Gastroesophageal sphincter (tissue), 3 donors: ENCODE measurements at regions not wholly inside any gene's neighbourhood (a gene's known extent, or its start where the extent isn't known, plus 50 kb on each side); places are given as distances from the start of the nearest gene placed in this dataset.

Experiments
- POLR2AphosphoS5 ChIP-seq: sonication (generic); formaldehyde crosslinking; IDR thresholded peaks from one replicate; pipeline ENCODE4 v1.6.1; 2017; ENCODE audit warnings: antibody characterized with exemption
- TF ChIP-seq, protein P1 (sequence below), 4 experiments: fragments of 200-600 bp in 2 of 4; fragments of 450-650 bp in 2 of 4; sonication (generic) in 1 of 4; IDR thresholded peaks; one replicate each; pipeline ENCODE4 v1.5.1; 2017 to 2019; ENCODE audit warnings: antibody characterized with exemption in 4 of 4, mild to moderate bottlenecking in 2 of 4, moderate library complexity in 2 of 4

DNA sequence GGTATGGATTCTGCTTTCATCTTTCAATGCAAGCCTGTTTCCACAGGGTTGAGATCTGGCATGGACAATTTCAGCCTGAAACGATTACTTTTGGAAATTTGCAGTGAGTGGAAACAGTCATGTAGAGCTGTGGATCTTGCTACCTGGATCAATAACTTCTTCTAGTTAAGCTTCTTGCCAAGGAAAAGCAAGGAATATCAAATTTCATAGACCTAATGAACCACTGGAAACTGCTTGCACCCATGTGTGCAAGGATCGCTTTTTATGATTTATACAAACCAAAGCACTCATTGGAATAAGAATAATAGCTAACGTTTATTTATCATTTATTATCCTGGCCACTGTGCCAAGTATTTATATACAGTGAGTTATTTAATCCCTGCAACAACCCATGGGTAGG, 392.8 kb downstream of the KCNRG start:
- TF ChIP-seq, protein P1, sequence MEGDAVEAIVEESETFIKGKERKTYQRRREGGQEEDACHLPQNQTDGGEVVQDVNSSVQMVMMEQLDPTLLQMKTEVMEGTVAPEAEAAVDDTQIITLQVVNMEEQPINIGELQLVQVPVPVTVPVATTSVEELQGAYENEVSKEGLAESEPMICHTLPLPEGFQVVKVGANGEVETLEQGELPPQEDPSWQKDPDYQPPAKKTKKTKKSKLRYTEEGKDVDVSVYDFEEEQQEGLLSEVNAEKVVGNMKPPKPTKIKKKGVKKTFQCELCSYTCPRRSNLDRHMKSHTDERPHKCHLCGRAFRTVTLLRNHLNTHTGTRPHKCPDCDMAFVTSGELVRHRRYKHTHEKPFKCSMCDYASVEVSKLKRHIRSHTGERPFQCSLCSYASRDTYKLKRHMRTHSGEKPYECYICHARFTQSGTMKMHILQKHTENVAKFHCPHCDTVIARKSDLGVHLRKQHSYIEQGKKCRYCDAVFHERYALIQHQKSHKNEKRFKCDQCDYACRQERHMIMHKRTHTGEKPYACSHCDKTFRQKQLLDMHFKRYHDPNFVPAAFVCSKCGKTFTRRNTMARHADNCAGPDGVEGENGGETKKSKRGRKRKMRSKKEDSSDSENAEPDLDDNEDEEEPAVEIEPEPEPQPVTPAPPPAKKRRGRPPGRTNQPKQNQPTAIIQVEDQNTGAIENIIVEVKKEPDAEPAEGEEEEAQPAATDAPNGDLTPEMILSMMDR (IDR thresholded peaks at IDR 0.05), result no peak
- no peak for TF ChIP-seq POLR2AphosphoS5
